ENCODE measurements at regions not wholly inside any gene's neighbourhood (a gene's known extent, or its start where the extent isn't known, plus 50 kb on each side); places are given as distances from the start of the nearest gene placed in this dataset.
"Not testable (repeated sequence)": the region's sequence is repeated elsewhere in the genome, so short reads cannot be mapped to it uniquely, and the experiment has no call there.

DNA sequence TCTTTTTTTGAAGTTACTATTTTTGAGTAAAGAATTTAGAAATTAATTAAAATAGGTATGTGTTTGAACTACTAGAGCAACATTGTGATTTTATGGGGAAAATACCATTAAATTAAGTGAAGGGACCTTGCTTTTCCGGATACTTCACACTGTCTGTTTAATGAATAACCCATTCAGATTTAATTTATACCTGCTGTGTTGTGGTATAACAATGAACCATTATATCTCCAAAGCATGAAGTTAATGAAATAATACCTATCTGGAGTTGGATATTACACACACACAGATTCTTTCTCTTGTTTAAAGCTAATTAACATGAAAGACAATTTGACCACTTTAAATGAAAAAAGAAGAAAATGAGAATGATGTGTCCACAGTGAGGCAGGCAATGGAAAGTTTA lies 195.0 kb upstream of the GPRIN3 start:
- no peak for DNase-seq (ENCODE audit: low read depth in 3 of 3, low spot score in 1 of 3)

DNA sequence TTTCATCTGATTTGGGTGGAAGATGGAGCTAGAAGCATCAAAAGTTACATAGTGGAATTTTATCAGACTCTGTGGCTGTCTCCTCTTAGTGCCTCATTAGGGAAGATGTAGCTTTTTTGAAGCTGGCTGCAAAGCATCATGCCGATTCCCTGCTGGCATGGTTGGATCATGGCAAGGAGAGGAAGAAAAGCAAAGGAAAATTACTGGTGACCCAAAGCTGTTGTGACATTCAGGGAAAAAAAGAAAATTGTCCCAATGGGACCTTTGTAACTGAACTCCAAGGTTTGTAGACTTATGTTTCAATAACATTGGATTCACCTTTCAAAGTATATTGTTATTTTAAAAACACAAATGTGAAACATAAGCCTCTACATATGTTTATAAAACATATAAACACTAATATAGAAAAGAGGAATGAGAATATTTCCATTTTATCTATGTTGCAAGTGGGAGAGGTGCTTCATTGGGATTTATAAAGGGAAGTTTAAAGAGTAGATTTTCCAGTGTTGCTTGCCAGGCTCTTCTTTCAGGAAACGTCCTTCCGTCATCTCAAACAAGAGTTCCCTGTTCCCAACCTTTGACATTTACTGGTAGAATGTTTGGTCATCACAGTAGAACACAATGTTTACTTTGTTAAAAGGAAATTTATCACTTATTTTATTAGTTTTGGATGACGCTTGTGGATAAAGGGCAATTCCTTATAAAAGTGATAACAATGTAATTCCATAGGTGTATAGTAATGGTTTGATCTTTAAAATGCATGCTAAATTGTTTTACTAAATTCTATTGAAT lies 190.1 kb upstream of the GPRIN3 start:
- DNase-seq (ENCODE audit: low read depth in 3 of 3, low spot score in 1 of 3): no peak

DNA sequence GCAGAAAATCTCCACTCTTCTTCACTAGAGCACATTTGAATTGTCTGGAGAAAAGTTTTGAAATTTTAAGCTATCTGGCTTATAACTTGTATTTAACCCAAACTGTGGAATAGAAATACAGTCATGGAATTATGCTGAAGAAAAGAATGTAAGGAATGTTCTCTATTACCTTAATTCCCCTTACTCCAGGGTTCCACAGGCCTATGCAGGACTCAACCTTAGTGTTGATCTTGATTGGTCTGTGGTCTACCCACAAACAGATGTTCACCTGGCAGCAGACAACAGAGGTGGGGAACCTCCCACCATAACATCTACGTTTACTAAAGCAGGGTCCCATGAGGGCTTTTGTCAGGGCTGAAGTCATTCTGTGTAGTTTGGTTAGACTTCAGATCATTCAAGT lies 189.3 kb upstream of the GPRIN3 start:
- DNase-seq (ENCODE audit: low read depth in 3 of 3, low spot score in 1 of 3): no peak

DNA sequence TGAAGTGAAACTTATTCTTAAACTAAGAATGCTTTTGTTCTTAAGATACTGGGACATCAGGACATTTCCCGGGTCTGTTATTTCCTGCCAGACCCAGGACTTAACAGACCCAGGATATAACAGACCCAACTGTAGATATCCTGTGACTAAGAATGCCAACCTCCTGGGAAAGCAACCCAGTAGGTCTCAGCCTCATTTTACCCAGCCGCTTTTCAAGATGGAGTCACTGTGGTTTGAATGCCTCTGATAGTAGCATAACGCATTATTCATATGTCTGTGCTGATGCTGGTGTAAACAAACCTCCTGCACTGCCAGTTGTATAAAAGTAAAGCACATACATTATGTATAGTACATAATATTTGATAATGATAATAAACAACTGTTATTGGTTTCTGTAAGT lies 185.8 kb upstream of the GPRIN3 start:
- no peak for DNase-seq (ENCODE audit: low read depth in 3 of 3, low spot score in 1 of 3)

DNA sequence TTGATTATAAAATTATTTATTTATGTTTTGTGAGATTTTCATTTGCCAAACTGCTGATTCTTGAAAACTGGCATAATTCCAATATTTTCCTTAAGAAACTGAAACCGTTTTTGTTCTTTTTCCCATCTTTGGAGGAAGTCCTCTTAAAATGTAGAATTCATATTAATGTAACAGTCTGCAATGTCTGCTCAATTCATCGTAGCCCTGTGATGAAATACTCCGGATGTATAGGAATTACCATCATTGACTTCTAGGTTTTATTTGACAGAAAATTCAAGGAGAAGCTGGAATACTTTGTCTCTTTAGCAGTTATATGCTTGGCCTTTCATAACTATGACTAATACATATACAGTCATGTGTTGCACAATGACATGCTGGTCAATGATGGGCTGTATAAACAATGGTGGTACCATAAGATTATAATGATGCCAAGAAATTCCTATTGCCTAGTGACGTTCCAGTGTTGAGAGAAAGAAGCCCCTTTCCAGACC lies 185.0 kb upstream of the GPRIN3 start:
- no peak for DNase-seq (ENCODE audit: low read depth in 3 of 3, low spot score in 1 of 3)

DNA sequence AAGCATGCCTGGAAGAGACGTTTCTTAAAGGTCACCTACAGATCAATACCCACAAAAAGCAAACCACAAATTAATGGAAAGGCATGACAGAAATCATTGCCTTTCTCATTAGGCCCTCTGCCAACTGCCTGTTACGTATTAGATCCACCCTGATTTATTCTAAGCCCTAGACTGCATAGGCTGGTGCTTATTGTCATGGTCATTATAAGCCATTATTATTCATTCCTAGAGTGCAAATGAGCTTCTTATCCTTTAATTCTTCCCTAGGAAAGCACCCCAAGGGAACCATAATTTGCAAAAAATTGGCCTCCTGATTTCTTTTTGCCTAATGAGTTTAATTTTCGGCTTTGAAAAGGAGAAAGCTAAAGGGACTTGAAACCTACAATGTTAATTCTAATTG lies 184.2 kb upstream of the GPRIN3 start:
- no peak for DNase-seq (ENCODE audit: low read depth in 3 of 3, low spot score in 1 of 3)

DNA sequence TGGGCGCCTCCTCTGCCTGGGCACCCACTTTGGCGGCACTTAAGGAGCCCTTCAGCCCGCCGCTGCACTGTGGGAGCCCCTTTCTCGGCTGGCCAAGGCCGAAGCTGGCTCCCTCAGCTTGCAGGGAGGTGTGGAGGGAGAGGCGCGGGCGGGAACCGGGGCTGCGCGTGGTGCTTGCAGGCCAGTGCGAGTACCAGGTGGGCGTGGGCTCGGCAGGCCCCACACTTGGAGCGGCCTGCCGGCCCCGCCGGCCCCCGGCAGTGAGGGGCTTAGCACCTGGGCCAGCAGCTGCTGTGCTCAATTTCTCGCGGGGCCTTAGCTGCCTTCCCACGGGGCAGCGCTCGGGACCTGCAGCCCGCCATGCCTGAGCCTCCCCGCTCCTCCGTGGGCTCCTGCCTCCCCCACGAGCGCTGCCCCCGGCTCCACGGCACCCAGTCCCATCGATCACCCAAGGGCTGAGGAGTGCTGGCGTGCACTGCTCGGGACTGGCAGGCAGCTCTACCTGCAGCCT lies 182.4 kb upstream of the GPRIN3 start:
- not testable (repeated sequence) for DNase-seq (ENCODE audit: low read depth in 3 of 3, low spot score in 1 of 3)

DNA sequence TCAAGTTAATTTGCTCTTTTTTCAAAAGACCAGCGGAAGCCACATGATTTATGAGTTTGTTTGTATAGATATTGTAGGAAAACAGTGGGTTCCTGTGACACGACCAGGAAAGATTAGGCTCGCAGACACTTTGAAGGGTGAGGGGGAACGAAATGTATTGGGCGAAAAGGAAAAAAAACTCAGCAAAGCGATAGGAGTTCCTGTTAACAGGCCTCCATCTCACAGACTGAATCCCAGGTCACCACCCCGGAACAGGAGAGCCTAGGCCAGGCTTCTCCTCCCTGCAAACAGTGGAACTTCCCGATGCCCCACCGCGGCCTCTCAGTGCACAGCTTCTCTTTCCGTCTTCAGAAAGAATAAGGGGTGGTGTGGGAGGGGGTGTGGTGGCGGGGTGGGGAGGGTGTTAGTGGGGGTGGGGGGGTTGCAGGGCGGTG lies 181.8 kb upstream of the GPRIN3 start:
- no peak for DNase-seq (ENCODE audit: low read depth in 3 of 3, low spot score in 1 of 3)

DNA sequence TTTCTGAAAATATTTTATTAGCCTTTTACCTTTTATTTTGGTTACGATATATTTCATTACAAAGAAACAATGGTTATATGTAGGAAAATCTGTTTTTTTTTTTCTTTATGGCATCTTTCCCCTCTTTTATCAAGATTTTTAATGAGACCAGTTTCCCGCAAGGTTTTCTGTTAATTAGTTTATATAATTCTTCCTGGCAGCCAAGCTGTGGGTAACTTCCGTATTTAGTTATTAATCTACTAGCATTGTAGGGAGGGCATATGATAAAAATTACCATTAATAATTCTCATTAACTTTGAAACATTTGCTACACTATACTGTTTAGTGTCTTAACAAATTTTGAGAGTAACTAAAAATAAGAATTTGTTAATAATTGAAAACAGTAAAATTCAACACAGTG lies 181.1 kb upstream of the GPRIN3 start:
- no peak for DNase-seq (ENCODE audit: low read depth in 3 of 3, low spot score in 1 of 3)

DNA sequence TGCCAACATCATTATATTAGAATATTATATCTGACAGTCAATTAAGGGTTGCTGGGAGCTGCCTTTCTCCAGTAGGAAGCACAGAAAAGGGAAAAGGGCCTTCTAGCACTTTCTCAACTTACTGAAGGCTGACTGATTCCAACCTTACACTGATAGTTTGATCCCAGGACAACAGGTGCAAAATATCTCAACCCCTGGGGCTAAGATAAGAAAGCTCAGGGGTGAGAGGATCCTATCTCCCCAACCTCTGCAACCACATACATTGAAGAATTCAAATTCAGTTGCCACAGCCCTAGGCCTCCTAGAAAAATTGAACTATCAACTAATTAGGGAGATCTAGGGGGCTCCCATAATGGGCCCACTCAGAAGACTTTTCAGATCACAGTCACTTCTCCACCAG lies 179.1 kb upstream of the GPRIN3 start:
- DNase-seq (ENCODE audit: low read depth in 3 of 3, low spot score in 1 of 3): no peak

DNA sequence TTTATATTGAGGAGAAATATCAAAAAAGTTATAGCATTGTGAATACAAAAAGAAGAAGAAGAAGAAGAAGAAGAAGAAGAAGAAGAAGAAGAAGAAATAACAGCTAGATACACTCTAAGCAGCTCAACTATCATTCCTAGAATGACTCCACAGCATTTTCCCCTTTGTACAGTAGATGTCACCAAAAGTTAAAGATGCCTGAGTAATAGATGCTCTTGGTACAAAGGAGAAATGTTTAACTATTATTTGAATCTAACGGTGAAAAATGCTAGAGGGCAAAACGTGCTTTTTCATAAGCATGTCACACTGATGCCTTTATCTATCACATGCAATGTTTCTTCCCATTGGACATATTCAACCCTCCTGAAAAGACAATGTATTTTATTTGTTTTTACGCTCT lies 178.4 kb upstream of the GPRIN3 start:
- no peak for DNase-seq (ENCODE audit: low read depth in 3 of 3, low spot score in 1 of 3)

DNA sequence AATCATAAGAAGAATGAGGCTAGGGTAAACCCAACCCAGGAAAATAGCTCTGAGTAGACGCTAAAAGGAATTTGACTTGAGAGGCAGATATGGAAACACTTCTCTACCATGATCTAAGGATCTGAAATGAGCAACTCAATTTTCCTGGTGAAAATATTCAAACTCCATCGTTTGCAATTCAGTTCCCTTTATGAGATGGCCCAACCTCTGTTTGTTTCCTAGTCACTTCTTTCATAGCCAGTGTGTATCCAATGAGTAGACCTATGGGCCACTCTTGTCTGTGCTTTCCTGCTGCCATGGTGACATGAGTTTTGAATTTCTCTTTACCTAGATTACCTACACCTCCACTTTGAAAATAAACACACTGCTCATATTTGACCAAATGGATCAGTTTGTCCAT lies 176.2 kb upstream of the GPRIN3 start:
- DNase-seq (ENCODE audit: low read depth in 3 of 3, low spot score in 1 of 3): no peak

DNA sequence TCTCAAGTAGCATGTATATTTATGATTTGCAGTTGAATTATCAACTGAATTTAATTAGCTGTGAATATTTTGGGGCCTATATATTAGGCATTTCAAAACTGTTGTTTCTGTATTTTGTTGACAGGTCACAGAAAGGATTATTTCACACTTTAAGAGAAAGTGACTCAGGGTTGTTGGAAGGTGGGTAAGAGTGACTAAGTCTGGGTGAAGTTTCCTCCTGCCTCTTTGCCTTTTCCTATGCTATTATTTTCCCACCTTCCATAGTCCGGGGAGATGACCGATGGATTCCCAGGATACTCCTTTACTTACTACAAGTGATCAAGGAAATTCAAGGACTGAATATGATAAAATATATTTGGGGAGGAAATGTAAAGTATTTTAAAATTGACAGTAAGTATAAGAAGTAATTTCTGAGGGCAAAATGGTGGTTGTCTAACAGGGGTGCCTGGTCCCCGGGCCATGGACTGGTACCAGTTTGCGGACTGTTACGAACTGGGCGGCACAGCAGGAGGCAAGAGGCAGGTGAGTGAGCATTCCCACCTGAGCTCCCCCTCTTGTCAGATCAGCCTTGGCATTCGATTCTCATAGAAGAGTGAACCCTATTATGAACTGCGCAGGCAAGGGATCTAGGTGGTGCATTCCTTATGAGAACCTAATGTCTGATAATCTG lies 175.5 kb upstream of the GPRIN3 start:
- no peak for DNase-seq (ENCODE audit: low read depth in 3 of 3, low spot score in 1 of 3)

DNA sequence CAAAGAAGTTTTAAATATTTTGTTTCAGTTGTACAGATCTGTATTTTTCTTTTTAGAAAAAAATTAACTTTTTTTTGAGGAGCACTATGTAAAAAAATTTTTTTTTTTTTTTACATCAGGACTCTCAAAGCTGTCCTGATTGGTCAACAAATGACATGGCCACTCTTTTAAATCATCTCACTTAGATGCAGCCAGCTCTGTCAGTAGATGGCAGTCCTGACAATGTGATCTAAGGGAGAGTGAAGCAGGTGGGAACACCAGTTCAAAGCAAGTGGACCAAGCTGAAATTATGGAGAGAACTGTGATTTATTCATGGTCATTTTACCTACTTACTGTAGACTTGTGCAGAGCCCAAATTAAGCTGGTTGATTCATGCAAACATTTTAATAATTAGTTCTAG lies 174.7 kb upstream of the GPRIN3 start:
- DNase-seq (ENCODE audit: low read depth in 3 of 3, low spot score in 1 of 3): no peak

DNA sequence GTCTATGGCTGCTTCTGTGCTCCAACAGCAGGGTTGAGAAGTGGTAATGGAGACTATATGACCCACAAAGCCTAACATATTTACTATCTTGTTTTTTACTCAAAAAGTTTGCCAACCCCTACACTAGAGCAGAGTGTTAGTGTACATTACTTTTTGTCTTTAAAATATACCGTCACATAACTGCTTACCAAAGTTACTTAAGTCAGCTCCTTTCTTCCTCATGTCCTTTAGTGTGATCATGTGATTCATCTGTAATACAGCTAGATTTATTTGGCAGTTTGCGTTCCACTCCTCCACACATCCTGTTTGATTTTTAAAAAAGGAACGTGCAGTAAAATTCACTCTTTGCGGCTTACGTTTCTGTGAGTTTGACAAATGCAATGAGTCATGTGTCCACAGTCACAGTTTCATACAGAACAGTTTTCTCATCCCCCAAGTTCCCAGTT lies 162.4 kb upstream of the GPRIN3 start:
- DNase-seq (ENCODE audit: low read depth in 3 of 3, low spot score in 1 of 3): no peak

DNA sequence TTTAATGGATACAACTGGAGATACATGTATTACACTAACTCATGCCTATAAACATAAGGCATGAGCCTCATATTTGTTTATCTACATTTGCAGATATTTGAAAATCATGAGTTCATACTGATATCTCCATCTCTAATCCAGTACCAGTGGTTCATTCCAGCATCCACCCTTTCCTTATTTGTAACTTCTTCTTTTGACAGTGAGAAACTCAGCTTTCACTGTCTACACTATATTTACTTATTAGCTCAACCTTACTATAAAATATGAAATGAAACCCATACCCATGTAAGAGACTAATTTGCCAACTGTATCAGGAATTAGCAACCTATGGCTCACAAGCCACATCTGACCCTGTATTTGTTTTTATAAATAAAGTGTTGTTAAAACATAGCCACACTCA lies 161.9 kb upstream of the GPRIN3 start:
- no peak for DNase-seq (ENCODE audit: low read depth in 3 of 3, low spot score in 1 of 3)

DNA sequence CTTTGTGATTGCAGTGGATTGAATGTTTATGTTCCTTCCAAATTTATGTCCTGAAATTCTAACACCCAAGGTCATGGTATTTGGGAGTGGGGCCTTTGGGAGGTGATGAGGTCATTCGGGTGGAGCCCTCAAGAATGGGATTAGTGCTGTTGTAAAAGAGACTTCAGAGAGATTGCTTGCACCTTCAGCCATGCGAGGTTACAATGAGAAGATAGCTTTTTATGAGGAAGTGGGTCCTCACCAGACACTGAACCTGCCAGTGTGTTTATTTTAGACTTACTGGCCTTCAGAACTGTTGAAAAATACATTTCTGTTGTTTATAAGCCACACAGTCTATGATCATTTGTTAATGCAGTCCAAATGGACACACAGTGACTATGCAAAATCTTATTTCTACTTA lies 161.0 kb upstream of the GPRIN3 start:
- no peak for DNase-seq (ENCODE audit: low read depth in 3 of 3, low spot score in 1 of 3)

DNA sequence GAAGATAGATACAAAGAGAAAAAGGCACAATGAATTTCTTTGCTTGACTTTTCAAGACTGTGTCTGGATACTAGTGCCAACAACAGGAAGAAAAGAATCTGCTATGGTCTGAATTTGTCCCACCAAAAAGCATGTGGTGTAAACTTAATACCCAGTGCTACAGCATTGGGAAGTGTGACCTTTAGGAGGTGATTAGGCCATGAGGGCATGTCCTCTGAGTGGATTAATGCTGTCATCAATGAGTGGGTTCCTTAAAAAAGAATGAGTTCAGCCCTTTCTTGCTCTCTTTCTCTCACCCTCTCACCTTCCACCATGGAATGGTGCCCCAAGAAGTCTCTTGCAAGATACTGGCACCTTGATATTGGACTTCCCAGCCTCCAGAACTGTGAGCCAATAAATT lies 155.7 kb upstream of the GPRIN3 start:
- DNase-seq (ENCODE audit: low read depth in 3 of 3, low spot score in 1 of 3): no peak

DNA sequence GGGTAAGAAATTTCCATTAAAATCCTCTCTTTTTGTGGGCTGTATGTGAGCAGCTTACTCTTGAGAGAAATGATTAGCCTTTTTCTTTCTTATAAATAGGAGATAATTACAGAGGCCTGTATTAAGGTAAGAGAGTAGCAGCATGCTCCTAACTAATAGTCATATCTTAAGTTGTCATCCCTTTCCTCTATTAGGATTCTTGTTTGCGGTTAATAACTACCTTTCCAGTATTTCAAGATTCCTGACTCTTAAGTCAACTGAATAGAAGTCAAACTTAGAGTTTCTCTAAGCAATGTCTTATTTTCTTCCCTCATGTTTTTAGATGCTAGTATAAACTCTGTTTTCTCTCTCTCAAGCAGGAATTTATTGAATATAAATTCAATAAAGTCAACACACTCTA lies 139.9 kb upstream of the GPRIN3 start:
- DNase-seq (ENCODE audit: low read depth in 3 of 3, low spot score in 1 of 3): no peak

DNA sequence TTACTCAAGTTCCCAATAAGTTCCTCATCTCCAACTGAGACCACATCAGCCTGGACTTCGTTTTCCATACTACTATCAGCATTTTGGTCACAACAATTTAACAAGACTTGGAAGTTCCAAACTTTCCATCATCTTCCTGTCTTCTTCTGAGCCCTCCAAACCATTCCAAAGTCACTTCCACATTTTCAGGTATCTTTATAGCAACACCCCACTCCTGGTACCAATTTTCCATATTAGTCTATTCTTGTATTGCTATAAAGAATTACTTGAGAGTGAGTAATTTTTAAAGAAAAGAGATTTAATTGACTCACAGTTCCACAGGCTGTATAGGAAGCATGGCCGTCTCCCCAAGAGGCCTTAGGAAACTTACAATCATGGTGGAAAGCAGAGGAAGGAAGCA lies 138.6 kb upstream of the GPRIN3 start:
- DNase-seq (ENCODE audit: low read depth in 3 of 3, low spot score in 1 of 3): no peak

DNA sequence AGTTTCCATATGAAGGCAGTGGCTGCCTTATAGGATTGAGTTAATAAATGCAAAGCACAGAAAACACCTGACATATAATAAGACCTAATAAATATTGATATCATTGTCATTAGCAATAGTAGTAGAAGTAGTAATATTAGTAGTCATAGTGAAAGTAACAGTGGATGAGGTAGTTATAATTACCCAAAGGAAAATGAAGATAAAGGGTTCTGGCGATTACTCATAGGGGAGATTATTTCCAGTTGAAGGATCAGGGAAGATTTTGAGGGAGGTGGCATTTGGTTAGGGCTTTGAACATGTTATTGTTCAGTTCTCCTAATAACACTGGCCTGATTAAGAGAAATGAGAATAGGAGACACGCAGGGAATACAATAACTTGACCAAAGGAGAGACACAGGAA lies 131.9 kb upstream of the GPRIN3 start:
- DNase-seq (ENCODE audit: low read depth in 3 of 3, low spot score in 1 of 3): no peak

DNA sequence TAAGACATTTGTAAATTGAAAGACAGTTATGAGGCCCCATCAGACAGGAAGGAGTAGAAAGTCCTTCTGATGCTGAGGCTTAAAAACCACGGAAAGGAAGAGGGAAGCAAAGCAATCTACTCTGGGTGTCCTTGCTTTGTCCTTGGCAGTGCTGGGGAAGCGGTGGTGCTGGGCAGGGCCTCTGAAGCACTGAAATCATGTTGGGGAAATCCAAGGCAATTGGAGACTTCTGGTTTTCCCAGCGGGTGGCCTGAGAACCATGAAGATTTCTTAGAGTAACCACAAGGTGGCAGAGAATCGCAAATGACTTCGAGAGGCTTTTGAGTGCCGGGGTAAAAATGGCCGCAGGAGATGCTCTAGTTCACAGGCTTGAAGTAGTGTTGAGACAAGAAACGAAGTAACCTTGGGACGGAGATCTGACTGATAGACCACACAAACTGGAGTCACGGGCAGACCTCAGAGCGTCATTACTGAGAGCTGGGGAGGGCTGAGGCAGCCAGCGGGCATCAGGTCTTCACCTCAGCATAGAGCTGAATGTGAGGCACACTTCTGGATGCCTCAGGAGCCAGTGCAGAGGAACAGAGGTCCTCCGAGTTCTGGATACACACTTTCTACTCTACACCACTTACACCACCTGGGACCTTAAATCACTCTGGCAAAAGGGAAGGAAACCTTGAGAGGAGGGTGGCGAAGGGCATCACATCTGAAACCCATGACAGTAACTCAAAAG lies 130.7 kb upstream of the GPRIN3 start:
- DNase-seq (ENCODE audit: low read depth in 3 of 3, low spot score in 1 of 3): peak; percentile 12 to 25 (median 21)
